D721Med (cell line): ENCODE measurements at regions not wholly inside any gene's neighbourhood (a gene's known extent, or its start where the extent isn't known, plus 50 kb on each side); places are given as distances from the start of the nearest gene placed in this dataset.

Experiments used
- DNase-seq: peaks from one replicate; pipeline ENCODE4 v3.0.0; 2011; ENCODE audit warnings: low spot score; ENCODE audit not compliant: insufficient read length
- FAIRE-seq: peaks from 2 replicates; lab custom pipeline; 2011; peaks lifted over from hg19 to GRCh38; lab: Jason Lieb, UNC
- CTCF ChIP-seq: IDR thresholded peaks from 2 replicates; pipeline ENCODE4 v1.5.1; 2012; ENCODE audit warnings: mild to moderate bottlenecking, control low read depth; ENCODE audit not compliant: insufficient read depth; ENCODE audit errors: missing control alignments

- DNase-seq, result no peak
- TF ChIP-seq CTCF, result no peak
- FAIRE-seq, result no peak
Measured at GRCh38 chr15:56812961-56813360, 79.7 kb upstream of the ZNF280D start.

GRCh38 chr15:56812221-56812620 lies 78.9 kb upstream of the ZNF280D start:
- FAIRE-seq (no peak), DNase-seq (no peak)
- TF ChIP-seq CTCF, result no peak

GRCh38 chr15:56811586-56811985 lies 78.3 kb upstream of the ZNF280D start:
- no peak for TF ChIP-seq CTCF
- no peak for FAIRE-seq
- no peak for DNase-seq

GRCh38 chr15:56808160-56808559 lies 74.9 kb upstream of the ZNF280D start:
- TF ChIP-seq CTCF, result no peak
- FAIRE-seq (no peak), DNase-seq (no peak)

GRCh38 chr15:56806148-56806536 lies 72.8 kb upstream of the ZNF280D start:
- FAIRE-seq (no peak), DNase-seq (no peak)
- no peak for TF ChIP-seq CTCF

- no peak for DNase-seq
- no peak for FAIRE-seq
- no peak for TF ChIP-seq CTCF
Measured at GRCh38 chr15:56805466-56806147, 72.3 kb upstream of the ZNF280D start.

- no peak for DNase-seq
- no peak for TF ChIP-seq CTCF
Measured at GRCh38 chr15:56804938-56805337, 71.6 kb upstream of the ZNF280D start.

More at GRCh38 chr15:56804938-56805337, 71.6 kb upstream of the ZNF280D start:
- no peak for FAIRE-seq
